ENCODE measurements at regions not wholly inside any gene's neighbourhood (a gene's known extent, or its start where the extent isn't known, plus 50 kb on each side); places are given as distances from the start of the nearest gene placed in this dataset.
A peak's percentile ranks its signal among the peaks of the same experiment; 100 is the strongest.

GRCh38 chr16:73350707-73351452, 303.0 kb upstream of the ZFHX3 start:
- intact Hi-C loops (cut with DNase I, micrococcal nuclease): no loop called here
- H3K4me1 ChIP-seq (ENCODE audit: low read depth): no peaks in the 10 kb centered on the region
- TF ChIP-seq CTCF (IDR thresholded peaks at IDR 0.05): no peak
- no peaks in the 10 kb centered on the region for H3K36me3 ChIP-seq (ENCODE audit: low read depth)
- ATAC-seq: no peak
- H3K9me3 ChIP-seq: no peaks in the 10 kb centered on the region
- no peak for DNase-seq
- no peak overlapping the region for H3K4me3 ChIP-seq

GRCh38 chr16:73347500-73348375, 299.8 kb upstream of the ZFHX3 start:
- ATAC-seq (peak; percentile 30), DNase-seq (no peak)
- Histone ChIP-seq H3K4me1 (ENCODE audit: low read depth) (no peaks in the 10 kb centered on the region), H3K4me3 (no peak overlapping the region), H3K36me3 (ENCODE audit: low read depth) (no peaks in the 10 kb centered on the region), H3K9me3 (no peaks in the 10 kb centered on the region)
- no peak for TF ChIP-seq CTCF (IDR thresholded peaks at IDR 0.05)
- intact Hi-C loops (cut with DNase I, micrococcal nuclease): no loop called here

GRCh38 chr16:73339821-73340220, 291.9 kb upstream of the ZFHX3 start:
- no peaks in the 10 kb centered on the region for H3K36me3 ChIP-seq (ENCODE audit: low read depth)
- no peak overlapping the region for H3K4me3 ChIP-seq
- DNase-seq (peak in 1 of 3 donors; percentile 6), ATAC-seq (peak; percentile 49)
- peaks cover 3% of the 10 kb centered on the region for H3K4me1 ChIP-seq (ENCODE audit: low read depth)
- intact Hi-C loops (cut with DNase I, micrococcal nuclease): no loop called here
- TF ChIP-seq CTCF (IDR thresholded peaks at IDR 0.05): no peak
- no peaks in the 10 kb centered on the region for H3K9me3 ChIP-seq

GRCh38 chr16:73337373-73338296, 289.7 kb upstream of the ZFHX3 start:
- H3K4me3 ChIP-seq: no peak overlapping the region
- no peaks in the 10 kb centered on the region for H3K36me3 ChIP-seq (ENCODE audit: low read depth)
- H3K4me1 ChIP-seq (ENCODE audit: low read depth): peaks cover 3% of the 10 kb centered on the region
- no peaks in the 10 kb centered on the region for H3K9me3 ChIP-seq
- ATAC-seq (no peak), DNase-seq (no peak)
- TF ChIP-seq CTCF (IDR thresholded peaks at IDR 0.05): no peak
- intact Hi-C loops (cut with DNase I, micrococcal nuclease): no loop called here
